H1 (cell line): ENCODE measurements at regions not wholly inside any gene's neighbourhood (a gene's known extent, or its start where the extent isn't known, plus 50 kb on each side); places are given as distances from the start of the nearest gene placed in this dataset.
"Not testable (repeated sequence)": the region's sequence is repeated elsewhere in the genome, so short reads cannot be mapped to it uniquely, and the experiment has no call there.

Source experiments
- CBX5 ChIP-seq: fragments of 300-800, 300-1000 bp; sonication (generic); IDR thresholded peaks from 2 replicates; pipeline ENCODE4 v1.7.1; 2016; ENCODE audit warnings: antibody characterized with exemption, low read length, low read depth
- CHD1 ChIP-seq: IDR thresholded peaks from 2 replicates; pipeline ENCODE4 v1.6.1; 2012; ENCODE audit warnings: low read depth, low read length, improper control_type of control experiment
- CTCF ChIP-seq, 3 experiments: IDR thresholded peaks; 1 replicate in 2 of 3; 2 replicates in 1 of 3; pipeline versions ENCODE4 v1.5.1 to v1.6.1; 2011; ENCODE audit warnings: low read length in 3 of 3, mild to moderate bottlenecking in 3 of 3, inconsistent platforms in 2 of 3, low read depth in 1 of 3, moderate library complexity in 1 of 3; ENCODE audit not compliant: insufficient read depth in 1 of 3; ENCODE audit errors: control extremely low read depth in 1 of 3
- EZH2 ChIP-seq: fragments of 200-600 bp; sonication (generic); IDR thresholded peaks from 2 replicates; pipeline ENCODE4 v1.7.1; 2012; ENCODE audit warnings: low read depth, mild to moderate bottlenecking, moderate library complexity, low read length, inconsistent platforms; ENCODE audit not compliant: severe bottlenecking
- GTF2F1 ChIP-seq: IDR thresholded peaks from 2 replicates; pipeline ENCODE4 v1.6.1; 2012; ENCODE audit warnings: low read depth, low read length, improper control_type of control experiment, borderline replicate concordance
- POLR2AphosphoS5 ChIP-seq: IDR thresholded peaks from 2 replicates; pipeline ENCODE4 v1.6.1; 2011; ENCODE audit warnings: low read depth, low read length
- RBBP5 ChIP-seq: IDR thresholded peaks from 2 replicates; pipeline ENCODE4 v1.7.1; 2012; ENCODE audit warnings: low read depth, mild to moderate bottlenecking, inconsistent platforms, low read length, moderate library complexity, borderline replicate concordance
- SRF ChIP-seq: IDR thresholded peaks from 2 replicates; pipeline ENCODE4 v1.6.1; 2011; ENCODE audit warnings: mild to moderate bottlenecking, low read depth, low read length, moderate library complexity

GRCh38 chr10:53647221-53647620 lies 874.6 kb upstream of the MBL2 start:
- not testable (repeated sequence) for TF ChIP-seq GTF2F1; CBX5; CTCF (IDR thresholded peaks at IDR 0.05; ENCODE audit: control extremely low read depth in 1 of 3, insufficient read depth in 1 of 3, low read depth in 1 of 3, low read length in 3 of 3); CHD1; SRF; POLR2AphosphoS5; EZH2; RBBP5
